ENCODE measurements at regions not wholly inside any gene's neighbourhood (a gene's known extent, or its start where the extent isn't known, plus 50 kb on each side); places are given as distances from the start of the nearest gene placed in this dataset.

DNA sequence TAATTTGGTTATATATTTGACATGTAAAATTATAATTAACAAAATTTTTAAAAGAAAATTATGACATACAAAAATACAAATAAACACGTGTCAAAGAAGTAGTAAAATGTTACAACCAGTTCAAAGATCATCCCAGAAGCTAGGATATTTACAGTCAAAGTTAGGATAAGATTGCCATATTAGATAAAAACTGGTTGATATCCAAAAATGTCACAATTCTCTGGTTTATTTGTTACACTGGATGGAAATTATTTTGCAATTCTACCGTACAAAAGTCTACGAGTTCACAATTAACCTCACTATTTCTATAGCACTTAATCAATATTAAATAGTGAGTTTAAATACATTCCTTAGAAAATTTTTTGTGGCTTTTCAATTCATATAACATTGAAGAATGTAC lies 673.8 kb downstream of the GBE1 start:
- 38% methylated on average over 3 of the region's 3 CpGs for WGBS
- no peaks in the 10 kb centered on the region for H3K36me3 ChIP-seq (ENCODE audit: control insufficient read depth in 4 of 4, insufficient read depth in 3 of 4, low read depth in 1 of 4, low read length in 3 of 4)
- TF ChIP-seq SP1 (IDR thresholded peaks at IDR 0.05) (peak; percentile 57), NR2F2 (IDR thresholded peaks at IDR 0.05) (no peak), EGR1 (IDR thresholded peaks at IDR 0.05; ENCODE audit: low read depth in 2 of 2) (peak; percentile 83 to 94), FOXA2 (IDR thresholded peaks at IDR 0.05) (peak; percentile 60), FOXA1 (IDR thresholded peaks at IDR 0.05) (no peak), TAF1 (conservative IDR thresholded peaks at IDR 0.05) (no peak), YY1 (IDR thresholded peaks at IDR 0.05) (peak; percentile 41), JUND (IDR thresholded peaks at IDR 0.05) (peak in 1 of 2 donors; percentile 72), HNF4G (IDR thresholded peaks at IDR 0.05) (peak; percentile 50), HNF4A (conservative IDR thresholded peaks at IDR 0.05) (peak; percentile 88 to 93), RXRA (IDR thresholded peaks at IDR 0.05) (peak; percentile 57 to 75), GABPA (IDR thresholded peaks at IDR 0.05 in 1 of 2, conservative IDR thresholded peaks at IDR 0.05 in 1 of 2) (no peak), RAD21 (IDR thresholded peaks at IDR 0.05) (peak in 1 of 2 donors; percentile 36)
- TF ChIP-seq, protein P1, sequence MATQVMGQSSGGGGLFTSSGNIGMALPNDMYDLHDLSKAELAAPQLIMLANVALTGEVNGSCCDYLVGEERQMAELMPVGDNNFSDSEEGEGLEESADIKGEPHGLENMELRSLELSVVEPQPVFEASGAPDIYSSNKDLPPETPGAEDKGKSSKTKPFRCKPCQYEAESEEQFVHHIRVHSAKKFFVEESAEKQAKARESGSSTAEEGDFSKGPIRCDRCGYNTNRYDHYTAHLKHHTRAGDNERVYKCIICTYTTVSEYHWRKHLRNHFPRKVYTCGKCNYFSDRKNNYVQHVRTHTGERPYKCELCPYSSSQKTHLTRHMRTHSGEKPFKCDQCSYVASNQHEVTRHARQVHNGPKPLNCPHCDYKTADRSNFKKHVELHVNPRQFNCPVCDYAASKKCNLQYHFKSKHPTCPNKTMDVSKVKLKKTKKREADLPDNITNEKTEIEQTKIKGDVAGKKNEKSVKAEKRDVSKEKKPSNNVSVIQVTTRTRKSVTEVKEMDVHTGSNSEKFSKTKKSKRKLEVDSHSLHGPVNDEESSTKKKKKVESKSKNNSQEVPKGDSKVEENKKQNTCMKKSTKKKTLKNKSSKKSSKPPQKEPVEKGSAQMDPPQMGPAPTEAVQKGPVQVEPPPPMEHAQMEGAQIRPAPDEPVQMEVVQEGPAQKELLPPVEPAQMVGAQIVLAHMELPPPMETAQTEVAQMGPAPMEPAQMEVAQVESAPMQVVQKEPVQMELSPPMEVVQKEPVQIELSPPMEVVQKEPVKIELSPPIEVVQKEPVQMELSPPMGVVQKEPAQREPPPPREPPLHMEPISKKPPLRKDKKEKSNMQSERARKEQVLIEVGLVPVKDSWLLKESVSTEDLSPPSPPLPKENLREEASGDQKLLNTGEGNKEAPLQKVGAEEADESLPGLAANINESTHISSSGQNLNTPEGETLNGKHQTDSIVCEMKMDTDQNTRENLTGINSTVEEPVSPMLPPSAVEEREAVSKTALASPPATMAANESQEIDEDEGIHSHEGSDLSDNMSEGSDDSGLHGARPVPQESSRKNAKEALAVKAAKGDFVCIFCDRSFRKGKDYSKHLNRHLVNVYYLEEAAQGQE (IDR thresholded peaks at IDR 0.05), result peak; percentile 47
- TF ChIP-seq, protein P2, sequence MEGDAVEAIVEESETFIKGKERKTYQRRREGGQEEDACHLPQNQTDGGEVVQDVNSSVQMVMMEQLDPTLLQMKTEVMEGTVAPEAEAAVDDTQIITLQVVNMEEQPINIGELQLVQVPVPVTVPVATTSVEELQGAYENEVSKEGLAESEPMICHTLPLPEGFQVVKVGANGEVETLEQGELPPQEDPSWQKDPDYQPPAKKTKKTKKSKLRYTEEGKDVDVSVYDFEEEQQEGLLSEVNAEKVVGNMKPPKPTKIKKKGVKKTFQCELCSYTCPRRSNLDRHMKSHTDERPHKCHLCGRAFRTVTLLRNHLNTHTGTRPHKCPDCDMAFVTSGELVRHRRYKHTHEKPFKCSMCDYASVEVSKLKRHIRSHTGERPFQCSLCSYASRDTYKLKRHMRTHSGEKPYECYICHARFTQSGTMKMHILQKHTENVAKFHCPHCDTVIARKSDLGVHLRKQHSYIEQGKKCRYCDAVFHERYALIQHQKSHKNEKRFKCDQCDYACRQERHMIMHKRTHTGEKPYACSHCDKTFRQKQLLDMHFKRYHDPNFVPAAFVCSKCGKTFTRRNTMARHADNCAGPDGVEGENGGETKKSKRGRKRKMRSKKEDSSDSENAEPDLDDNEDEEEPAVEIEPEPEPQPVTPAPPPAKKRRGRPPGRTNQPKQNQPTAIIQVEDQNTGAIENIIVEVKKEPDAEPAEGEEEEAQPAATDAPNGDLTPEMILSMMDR (IDR thresholded peaks at IDR 0.05; ENCODE audit: low read depth, low read length, missing input control), result no peak
- TF ChIP-seq, protein P3, sequence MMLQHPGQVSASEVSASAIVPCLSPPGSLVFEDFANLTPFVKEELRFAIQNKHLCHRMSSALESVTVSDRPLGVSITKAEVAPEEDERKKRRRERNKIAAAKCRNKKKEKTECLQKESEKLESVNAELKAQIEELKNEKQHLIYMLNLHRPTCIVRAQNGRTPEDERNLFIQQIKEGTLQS (IDR thresholded peaks at IDR 0.05), result peak; percentile 43
- TF ChIP-seq, protein P4, sequence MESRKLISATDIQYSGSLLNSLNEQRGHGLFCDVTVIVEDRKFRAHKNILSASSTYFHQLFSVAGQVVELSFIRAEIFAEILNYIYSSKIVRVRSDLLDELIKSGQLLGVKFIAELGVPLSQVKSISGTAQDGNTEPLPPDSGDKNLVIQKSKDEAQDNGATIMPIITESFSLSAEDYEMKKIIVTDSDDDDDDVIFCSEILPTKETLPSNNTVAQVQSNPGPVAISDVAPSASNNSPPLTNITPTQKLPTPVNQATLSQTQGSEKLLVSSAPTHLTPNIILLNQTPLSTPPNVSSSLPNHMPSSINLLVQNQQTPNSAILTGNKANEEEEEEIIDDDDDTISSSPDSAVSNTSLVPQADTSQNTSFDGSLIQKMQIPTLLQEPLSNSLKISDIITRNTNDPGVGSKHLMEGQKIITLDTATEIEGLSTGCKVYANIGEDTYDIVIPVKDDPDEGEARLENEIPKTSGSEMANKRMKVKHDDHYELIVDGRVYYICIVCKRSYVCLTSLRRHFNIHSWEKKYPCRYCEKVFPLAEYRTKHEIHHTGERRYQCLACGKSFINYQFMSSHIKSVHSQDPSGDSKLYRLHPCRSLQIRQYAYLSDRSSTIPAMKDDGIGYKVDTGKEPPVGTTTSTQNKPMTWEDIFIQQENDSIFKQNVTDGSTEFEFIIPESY (IDR thresholded peaks at IDR 0.05), result peak; percentile 59
- TF ChIP-seq, protein P5, sequence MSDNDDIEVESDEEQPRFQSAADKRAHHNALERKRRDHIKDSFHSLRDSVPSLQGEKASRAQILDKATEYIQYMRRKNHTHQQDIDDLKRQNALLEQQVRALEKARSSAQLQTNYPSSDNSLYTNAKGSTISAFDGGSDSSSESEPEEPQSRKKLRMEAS (IDR thresholded peaks at IDR 0.05), result peak; percentile 58
- H3K27ac ChIP-seq (ENCODE audit: low read depth in 1 of 2, low read length in 2 of 2), result peak overlapping the region; percentile 48 to 52
- DNase-seq (ENCODE audit: low spot score), result no peak
- H3K4me3 ChIP-seq (ENCODE audit: low read depth in 1 of 3, low read length in 3 of 3), result no peak overlapping the region
- no peaks in the 10 kb centered on the region for H3K27me3 ChIP-seq (ENCODE audit: control insufficient read depth in 4 of 4, insufficient read depth in 4 of 4, low read length in 3 of 4)
- H3K9ac ChIP-seq (ENCODE audit: low read depth in 1 of 2, low read length in 2 of 2), result peak overlapping the region in 1 of 2 donors; percentile 49
- peaks cover 2 to 10% (median 5%) of the 10 kb centered on the region in 4 donors for H3K4me1 ChIP-seq (ENCODE audit: control insufficient read depth in 4 of 4, insufficient read depth in 4 of 4, low read length in 3 of 4)
- no peaks in the 10 kb centered on the region for H3K9me3 ChIP-seq (ENCODE audit: control insufficient read depth in 4 of 4, low read length in 3 of 4)
